Activated T-helper 2 cell treated with anti-CD3 and anti-CD28 coated beads, Interferon-gamma antibody, Interleukin-2, Interleukin-4, amounts not matched to agents 10 μg/mL and 5 μg/mL and 100 μg/mL, durations not matched to agents 14 hours and 24 hours and 36 hours (primary cell): ENCODE measurements at regions not wholly inside any gene's neighbourhood (a gene's known extent, or its start where the extent isn't known, plus 50 kb on each side); places are given as distances from the start of the nearest gene placed in this dataset.

Experiments used
- DNase-seq: peaks from one replicate; pipeline ENCODE4 v3.0.0; 2021; ENCODE audit warnings: low spot score
- H3K27ac Mint-ChIP-seq: one replicate; pipeline ENCODE4 v1.8.0; 2021; ENCODE audit warnings: mixed read lengths
- H3K27me3 Mint-ChIP-seq: one replicate; pipeline ENCODE4 v1.8.0; 2021; ENCODE audit warnings: low read depth, mixed read lengths
- H3K36me3 Mint-ChIP-seq: one replicate; pipeline ENCODE4 v1.8.0; 2021; ENCODE audit warnings: low read depth, mixed read lengths
- H3K4me1 Mint-ChIP-seq: one replicate; pipeline ENCODE4 v1.8.0; 2021; ENCODE audit warnings: low read depth, mixed read lengths
- H3K4me3 Mint-ChIP-seq: one replicate; pipeline ENCODE4 v1.8.0; 2021; ENCODE audit warnings: low read depth, mild to moderate bottlenecking, moderate library complexity, mixed read lengths
- H3K9me3 Mint-ChIP-seq: one replicate; pipeline ENCODE4 v1.8.0; 2021; ENCODE audit warnings: mixed read lengths
- intact Hi-C: fragments of 100-400 bp; cut with micrococcal nuclease; formaldehyde crosslinking; loops from one replicate; pipeline ENCODE4 v1.15.1; 2023

DNA sequence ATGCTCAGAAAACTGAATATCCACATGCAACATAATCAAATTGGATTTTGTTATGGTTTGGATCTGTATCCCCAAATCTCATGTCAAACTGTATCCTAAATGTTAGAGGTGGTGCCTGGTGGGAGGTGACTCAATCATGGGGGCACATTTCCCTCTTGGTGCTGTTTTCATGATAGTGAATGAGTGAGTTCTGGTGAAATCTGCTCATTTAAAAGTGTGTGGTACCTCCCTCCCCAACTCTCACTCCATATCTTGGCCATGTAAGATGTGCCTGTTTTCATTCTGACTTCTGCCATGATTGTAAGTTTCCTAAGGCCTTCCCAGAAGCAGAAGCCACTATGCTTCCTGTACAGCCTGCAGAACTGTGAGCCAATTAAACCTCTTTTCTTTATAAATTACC lies 239.6 kb upstream of the KLF14 start:
- Mint-ChIP-seq H3K27ac (peak overlapping the region; percentile 86), H3K36me3 (peaks cover 57% of the 10 kb centered on the region), H3K4me3 (no peak overlapping the region), H3K27me3 (no peaks in the 10 kb centered on the region), H3K9me3 (peaks cover 32% of the 10 kb centered on the region), H3K4me1 (peaks cover 52% of the 10 kb centered on the region)
- DNase-seq, result no peak
- intact Hi-C loops, result loop anchor here (2.0 kb wide), 1 partner anchor 13 kb away; no protein-coding TSS in a partner anchor

DNA sequence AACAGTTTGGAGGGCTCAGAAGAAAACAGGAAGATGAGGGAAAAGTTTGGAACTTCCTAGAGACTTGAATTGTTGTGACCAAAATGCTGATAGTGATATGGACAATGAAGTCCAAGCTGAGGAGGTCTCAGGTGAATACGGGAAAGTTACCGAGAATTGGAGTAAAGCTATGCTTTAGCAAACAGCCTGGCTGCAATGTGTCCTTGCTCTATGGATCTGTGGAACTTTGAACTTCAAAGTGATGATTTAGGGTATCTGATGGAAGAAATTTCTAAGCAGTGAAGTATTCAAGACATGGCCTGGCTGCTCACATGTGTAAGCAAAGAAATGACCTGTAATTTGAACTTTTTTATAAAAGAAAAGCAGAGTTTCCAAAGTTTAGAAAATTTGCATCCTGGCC lies 240.2 kb upstream of the KLF14 start:
- peaks cover 51% of the 10 kb centered on the region for H3K4me1 Mint-ChIP-seq
- H3K27ac Mint-ChIP-seq, result peak overlapping the region; percentile 86
- H3K9me3 Mint-ChIP-seq, result peaks cover 32% of the 10 kb centered on the region
- peaks cover 58% of the 10 kb centered on the region for H3K36me3 Mint-ChIP-seq
- H3K4me3 Mint-ChIP-seq, result no peak overlapping the region
- no peaks in the 10 kb centered on the region for H3K27me3 Mint-ChIP-seq
- intact Hi-C loops, result loop anchor here (2.0 kb wide), 1 partner anchor 13 kb away; no protein-coding TSS in a partner anchor
- DNase-seq, result no peak

DNA sequence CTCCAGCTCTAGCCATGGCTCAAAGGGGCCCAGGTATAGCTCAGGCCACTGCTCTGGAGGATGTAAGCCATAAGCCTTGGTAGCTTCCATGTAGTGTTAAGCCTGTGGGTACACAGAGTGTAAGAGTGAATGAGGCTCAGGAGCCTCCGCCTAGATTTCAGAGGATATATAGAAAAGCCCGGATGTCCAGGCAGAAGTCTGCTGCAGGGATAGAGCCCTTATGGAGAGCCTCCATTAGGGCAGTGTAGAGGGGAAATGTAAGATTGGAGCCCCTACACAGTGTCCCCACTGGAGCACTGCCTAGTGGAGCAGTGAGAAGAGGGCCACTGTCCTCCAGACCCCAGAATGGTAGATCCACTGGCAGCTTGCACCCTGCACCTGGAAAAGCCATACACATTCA lies 240.8 kb upstream of the KLF14 start:
- H3K27ac Mint-ChIP-seq, result peak overlapping the region; percentile 22
- H3K9me3 Mint-ChIP-seq, result peaks cover 32% of the 10 kb centered on the region
- peaks cover 63% of the 10 kb centered on the region for H3K36me3 Mint-ChIP-seq
- intact Hi-C loops, result loop anchor here (2.0 kb wide), 1 partner anchor 14 kb away; no protein-coding TSS in a partner anchor
- H3K4me1 Mint-ChIP-seq, result peaks cover 55% of the 10 kb centered on the region
- no peaks in the 10 kb centered on the region for H3K27me3 Mint-ChIP-seq
- no peak for DNase-seq
- no peak overlapping the region for H3K4me3 Mint-ChIP-seq

DNA sequence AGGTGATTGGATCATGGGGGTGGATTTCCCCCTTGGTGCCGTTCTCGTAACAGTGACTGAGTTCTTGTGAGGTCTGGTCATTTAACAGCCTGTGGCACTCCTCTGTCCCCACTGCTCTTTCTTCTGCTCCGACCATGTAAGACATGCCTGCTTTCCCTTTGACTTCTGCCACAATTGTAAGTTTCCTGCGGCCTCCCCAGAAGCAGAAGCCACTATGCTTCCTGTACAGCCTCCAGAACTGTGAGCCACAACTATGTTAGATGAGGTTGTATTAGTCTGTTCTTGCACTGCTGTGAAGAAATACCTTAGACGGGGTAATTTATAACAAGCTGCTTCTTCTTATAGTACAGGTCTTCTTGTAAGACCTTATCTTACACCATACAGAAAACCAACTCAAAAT lies 241.7 kb upstream of the KLF14 start:
- Mint-ChIP-seq H3K4me3 (no peak overlapping the region), H3K36me3 (peaks cover 63% of the 10 kb centered on the region), H3K9me3 (peaks cover 32% of the 10 kb centered on the region), H3K27ac (peak overlapping the region; percentile 36), H3K27me3 (no peaks in the 10 kb centered on the region), H3K4me1 (peaks cover 48% of the 10 kb centered on the region)
- DNase-seq, result no peak
- intact Hi-C loops, result loop anchor here (2.0 kb wide), 1 partner anchor 15 kb away; no protein-coding TSS in a partner anchor

DNA sequence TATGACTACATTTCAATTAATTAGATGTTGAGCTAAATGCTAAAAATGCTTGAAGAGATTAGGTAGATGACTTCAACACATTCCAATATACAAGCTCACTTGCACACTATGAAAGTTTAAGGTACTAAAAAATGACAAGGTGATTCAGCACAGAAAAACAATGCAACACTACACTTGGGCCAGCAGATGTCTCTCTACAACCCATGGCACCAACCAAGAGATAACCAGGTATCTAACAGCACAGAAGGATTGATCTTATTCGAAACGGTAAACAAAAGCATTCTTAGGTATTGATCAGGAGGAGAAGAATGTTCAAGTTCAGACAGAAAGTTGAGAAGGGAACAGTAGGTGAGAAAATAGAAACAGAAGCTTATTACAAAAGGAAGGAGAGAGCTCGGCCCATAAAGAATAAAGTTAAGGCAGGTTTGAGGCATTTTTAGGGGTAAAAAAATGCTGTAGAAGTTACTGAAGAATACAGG lies 248.2 kb upstream of the KLF14 start:
- intact Hi-C loops, result loop anchor here (1.0 kb wide), 2 partner anchors 25 to 58 kb away; no protein-coding TSS in a partner anchor
- H3K4me3 Mint-ChIP-seq, result no peak overlapping the region
- no peak overlapping the region for H3K27ac Mint-ChIP-seq
- H3K27me3 Mint-ChIP-seq, result no peaks in the 10 kb centered on the region
- peaks cover 20% of the 10 kb centered on the region for H3K36me3 Mint-ChIP-seq
- H3K4me1 Mint-ChIP-seq, result peaks cover 27% of the 10 kb centered on the region
- H3K9me3 Mint-ChIP-seq, result no peaks in the 10 kb centered on the region
- DNase-seq, result no peak

DNA sequence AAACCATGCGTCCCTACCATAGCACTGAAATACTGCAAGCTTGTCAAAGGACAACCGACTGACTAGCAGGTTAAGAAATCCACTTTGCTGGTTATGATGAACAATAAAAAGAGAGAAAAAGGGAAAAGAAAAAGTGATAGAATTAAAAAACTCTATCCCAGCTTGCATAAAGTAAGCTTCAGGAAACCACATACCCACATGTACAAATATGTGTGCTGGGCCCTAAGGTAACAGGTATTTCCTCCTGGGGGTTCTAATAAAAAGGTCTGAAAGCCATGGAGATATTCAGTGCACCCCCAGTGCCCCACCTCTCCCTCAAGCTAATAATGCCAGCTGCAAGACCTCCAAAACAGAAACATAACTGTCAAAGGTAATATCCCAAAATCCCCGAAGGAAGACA lies 248.6 kb upstream of the KLF14 start:
- intact Hi-C loops, result loop anchor here (1.0 kb wide), 2 partner anchors 25 to 58 kb away; no protein-coding TSS in a partner anchor
- Mint-ChIP-seq H3K27me3 (no peaks in the 10 kb centered on the region), H3K9me3 (no peaks in the 10 kb centered on the region), H3K4me1 (peaks cover 28% of the 10 kb centered on the region), H3K36me3 (peaks cover 20% of the 10 kb centered on the region), H3K4me3 (no peak overlapping the region), H3K27ac (no peak overlapping the region)
- no peak for DNase-seq

DNA sequence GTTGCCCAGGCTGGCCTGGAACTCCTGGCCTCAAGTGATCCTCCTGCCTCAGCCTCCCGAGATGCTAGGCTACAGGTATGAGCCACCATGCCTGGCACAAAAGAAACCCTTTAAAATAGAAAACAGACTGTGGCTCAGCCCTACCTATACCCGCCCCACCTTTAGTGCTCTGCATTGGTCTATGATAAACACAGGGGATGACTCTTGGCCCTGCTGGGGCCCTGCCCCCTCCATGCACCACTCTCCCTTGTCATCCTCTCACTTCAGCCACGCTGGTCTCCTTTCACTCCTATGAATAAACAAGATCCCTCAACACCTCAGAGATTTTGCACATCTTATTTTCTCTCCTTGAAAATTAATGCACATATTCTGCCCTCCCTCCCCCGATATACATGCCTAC lies 251.4 kb upstream of the KLF14 start:
- no peaks in the 10 kb centered on the region for H3K9me3 Mint-ChIP-seq
- H3K36me3 Mint-ChIP-seq, result peaks cover 17% of the 10 kb centered on the region
- H3K27ac Mint-ChIP-seq, result peak overlapping the region; percentile 62
- intact Hi-C loops, result loop anchor here (1.0 kb wide), 1 partner anchor 11 kb away; no protein-coding TSS in a partner anchor
- DNase-seq, result no peak
- no peaks in the 10 kb centered on the region for H3K27me3 Mint-ChIP-seq
- peaks cover 39% of the 10 kb centered on the region for H3K4me1 Mint-ChIP-seq
- no peak overlapping the region for H3K4me3 Mint-ChIP-seq

DNA sequence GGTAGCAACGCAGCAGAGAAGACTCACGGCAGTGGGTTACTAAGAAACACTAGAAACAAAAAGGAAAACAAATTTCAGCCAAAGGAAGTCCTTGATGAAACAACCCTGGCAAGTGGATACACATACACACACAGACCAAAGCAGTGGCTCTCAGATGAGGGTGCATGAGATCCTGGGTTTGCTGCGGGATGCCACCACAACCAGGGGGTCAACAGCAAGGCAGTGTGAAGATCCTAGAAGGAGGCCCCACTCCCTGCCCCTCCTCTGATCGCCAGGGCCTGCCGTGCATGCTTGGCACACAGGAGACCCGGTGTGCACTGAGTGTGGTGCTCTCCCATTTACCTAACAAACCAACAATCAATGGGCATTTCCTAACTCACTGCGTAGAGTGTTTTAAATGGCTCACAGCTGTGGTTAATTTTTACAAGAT lies 252.3 kb upstream of the KLF14 start:
- Mint-ChIP-seq H3K4me3 (no peak overlapping the region), H3K9me3 (no peaks in the 10 kb centered on the region), H3K36me3 (peaks cover 17% of the 10 kb centered on the region), H3K27ac (peak overlapping the region; percentile 62), H3K4me1 (peaks cover 44% of the 10 kb centered on the region), H3K27me3 (no peaks in the 10 kb centered on the region)
- no peak for DNase-seq
- intact Hi-C loops, result no loop called here

DNA sequence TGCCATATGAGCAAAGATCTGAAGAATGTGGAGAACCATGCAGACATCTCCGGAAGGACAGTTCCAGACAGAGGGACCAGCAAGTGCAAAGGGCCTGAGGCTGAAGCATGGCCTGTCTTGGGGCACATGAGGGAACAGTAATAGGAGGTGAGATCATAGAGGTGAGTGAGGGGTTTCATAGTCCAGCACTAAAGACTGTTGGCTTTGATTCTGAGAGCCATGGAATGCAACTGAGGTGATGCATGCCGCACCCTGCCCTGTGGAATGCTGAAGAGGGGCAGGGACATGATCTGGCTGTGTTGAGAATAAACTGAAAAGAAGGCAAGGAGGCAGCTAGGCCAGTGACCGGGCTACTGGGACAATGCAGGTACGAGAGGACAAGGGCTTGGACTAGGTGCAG lies 253.1 kb upstream of the KLF14 start:
- Mint-ChIP-seq H3K9me3 (no peaks in the 10 kb centered on the region), H3K36me3 (peaks cover 23% of the 10 kb centered on the region), H3K4me1 (peaks cover 46% of the 10 kb centered on the region), H3K27ac (peak overlapping the region; percentile 26), H3K27me3 (no peaks in the 10 kb centered on the region), H3K4me3 (no peak overlapping the region)
- DNase-seq, result no peak
- intact Hi-C loops, result no loop called here

DNA sequence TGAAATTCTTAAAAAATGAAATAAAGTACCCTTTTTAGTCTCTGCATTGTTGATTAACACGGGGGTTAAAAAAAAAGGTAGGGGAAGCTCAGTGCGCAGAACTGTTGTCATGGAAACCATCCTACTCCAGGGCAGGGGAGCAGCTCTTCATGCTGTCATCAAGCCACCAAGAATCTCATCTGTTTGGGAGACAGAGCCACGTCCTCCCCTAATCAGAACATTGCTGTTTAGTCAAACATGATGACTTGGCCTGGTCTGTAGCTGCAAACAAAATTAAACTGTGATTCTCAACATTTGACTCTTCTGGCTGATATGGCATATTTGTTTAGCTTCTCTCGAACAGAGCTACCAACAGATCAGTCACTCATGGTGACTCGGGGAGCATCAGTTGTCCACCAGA lies 254.4 kb upstream of the KLF14 start:
- H3K4me3 Mint-ChIP-seq, result no peak overlapping the region
- H3K27me3 Mint-ChIP-seq, result no peaks in the 10 kb centered on the region
- intact Hi-C loops, result no loop called here
- no peaks in the 10 kb centered on the region for H3K9me3 Mint-ChIP-seq
- H3K4me1 Mint-ChIP-seq, result peaks cover 48% of the 10 kb centered on the region
- peak overlapping the region; percentile 70 for H3K27ac Mint-ChIP-seq
- DNase-seq, result no peak
- peaks cover 24% of the 10 kb centered on the region for H3K36me3 Mint-ChIP-seq

DNA sequence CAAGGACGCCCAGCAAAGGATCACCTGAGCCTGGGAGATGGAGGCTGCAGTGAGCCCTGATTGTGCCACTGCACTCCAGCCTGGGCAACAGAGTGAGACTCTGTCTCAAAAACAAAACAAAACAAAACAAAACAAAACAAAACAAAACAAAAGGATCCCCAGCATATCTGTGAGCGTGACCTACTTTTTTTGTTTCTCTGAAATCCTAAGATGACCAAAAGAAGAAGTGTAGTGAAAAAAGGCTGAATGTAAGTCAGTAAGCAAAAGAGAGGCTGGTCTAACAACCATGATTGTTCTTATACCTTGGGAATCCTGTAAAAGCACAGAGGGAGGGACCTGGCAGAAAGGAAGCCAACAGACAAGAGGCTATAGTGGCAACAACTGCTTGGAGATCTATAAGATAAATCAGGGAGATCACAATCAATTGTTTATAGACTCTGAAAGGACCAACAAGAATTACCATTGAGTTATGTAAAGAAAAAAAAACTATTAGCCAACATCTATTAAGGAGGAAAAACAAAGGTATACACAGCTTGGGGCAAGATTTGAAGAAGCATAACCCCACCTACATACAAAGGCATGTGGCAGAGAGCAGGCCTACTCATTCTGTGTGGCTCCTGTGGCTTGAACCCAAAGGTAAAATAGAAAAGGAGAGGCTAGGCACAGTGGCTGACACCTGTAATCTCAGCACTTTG lies 255.2 kb upstream of the KLF14 start:
- Mint-ChIP-seq H3K27ac (peak overlapping the region; percentile 70), H3K4me3 (no peak overlapping the region), H3K4me1 (peaks cover 53% of the 10 kb centered on the region), H3K9me3 (no peaks in the 10 kb centered on the region), H3K27me3 (no peaks in the 10 kb centered on the region), H3K36me3 (peaks cover 26% of the 10 kb centered on the region)
- intact Hi-C loops, result no loop called here
- DNase-seq, result no peak

DNA sequence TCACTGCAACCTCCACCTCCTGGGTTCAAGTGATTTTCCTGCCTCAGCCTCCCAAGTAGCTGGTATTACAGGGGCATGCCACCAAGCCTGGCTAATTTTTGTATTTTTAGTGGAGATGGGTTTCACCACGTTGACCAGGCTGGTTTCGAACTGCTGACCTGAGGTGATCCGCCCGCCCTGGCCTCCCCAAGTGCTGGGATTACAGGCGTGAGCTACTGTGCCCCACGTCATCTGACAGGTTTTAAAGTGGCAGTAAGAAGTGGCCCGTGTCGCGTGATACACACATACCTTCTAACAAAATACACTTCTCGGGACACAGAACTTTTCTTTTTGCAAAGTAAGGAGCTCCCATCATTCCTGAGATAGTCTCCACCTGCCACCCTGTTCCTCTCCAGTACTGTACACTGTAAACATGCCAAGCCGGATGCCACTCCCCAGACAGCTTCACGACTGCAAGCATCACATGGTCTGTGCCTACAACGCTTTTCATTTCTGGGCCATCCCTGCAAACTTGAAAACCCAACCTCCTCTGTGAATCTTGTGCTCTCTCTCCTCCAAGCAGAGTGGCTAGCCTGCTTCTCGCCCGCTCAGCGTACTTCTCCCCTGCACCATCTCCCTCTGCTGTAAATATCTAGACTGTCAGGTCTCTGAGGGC lies 256.3 kb upstream of the KLF14 start:
- Mint-ChIP-seq H3K4me3 (no peak overlapping the region), H3K36me3 (peaks cover 26% of the 10 kb centered on the region), H3K9me3 (no peaks in the 10 kb centered on the region), H3K27me3 (no peaks in the 10 kb centered on the region), H3K4me1 (peaks cover 60% of the 10 kb centered on the region), H3K27ac (peak overlapping the region; percentile 70)
- DNase-seq, result no peak
- intact Hi-C loops, result no loop called here
